NCI-H2227 (cell line): ENCODE measurements at regions not wholly inside any gene's neighbourhood (a gene's known extent, or its start where the extent isn't known, plus 50 kb on each side); places are given as distances from the start of the nearest gene placed in this dataset.
"Not testable (repeated sequence)": the region's sequence is repeated elsewhere in the genome, so short reads cannot be mapped to it uniquely, and the experiment has no call there.

ENCODE experiments used
- DNase-seq: peaks from one replicate; lab custom pipeline; 2025; ENCODE audit not compliant: unreplicated experiment; lab: John Stamatoyannopoulos, UW

- not testable (repeated sequence) for DNase-seq
Measured at GRCh38 chr2:90359887-90360730, 1668.6 kb downstream of the RPIA start.

- not testable (repeated sequence) for DNase-seq
Measured at GRCh38 chr2:90360731-90361035, 1669.2 kb downstream of the RPIA start.
